Osteoblast (primary cell): ENCODE measurements at regions not wholly inside any gene's neighbourhood (a gene's known extent, or its start where the extent isn't known, plus 50 kb on each side); places are given as distances from the start of the nearest gene placed in this dataset.

ENCODE experiments used
- DNase-seq: peaks from one replicate; pipeline ENCODE4 v3.0.0; 2011; ENCODE audit warnings: low spot score, mixed read lengths; ENCODE audit not compliant: insufficient read length; ENCODE audit errors: missing footprints
- H2AFZ ChIP-seq: 2 replicates; pipeline ENCODE4 v1.6.0; 2011; ENCODE audit warnings: mild to moderate bottlenecking, low read length
- H3K27ac ChIP-seq: 2 replicates; pipeline ENCODE4 v1.5.1; 2011; ENCODE audit warnings: mild to moderate bottlenecking, low read depth, low read length, moderate library complexity
- H3K27me3 ChIP-seq: 2 replicates; pipeline ENCODE4 v1.6.0; 2012; ENCODE audit warnings: mild to moderate bottlenecking, control low read depth, inconsistent platforms, low read length, moderate library complexity; ENCODE audit not compliant: insufficient read depth
- H3K36me3 ChIP-seq: 2 replicates; pipeline ENCODE4 v1.5.1; 2011; ENCODE audit warnings: mild to moderate bottlenecking, low read length, control low read depth, moderate library complexity; ENCODE audit not compliant: insufficient read depth
- H3K4me1 ChIP-seq: 2 replicates; pipeline ENCODE4 v1.5.1; 2011; ENCODE audit warnings: mild to moderate bottlenecking, low read length, control low read depth, moderate library complexity; ENCODE audit not compliant: insufficient read depth
- H3K4me2 ChIP-seq: 2 replicates; pipeline ENCODE4 v1.6.0; 2011; ENCODE audit warnings: mild to moderate bottlenecking, low read length; ENCODE audit not compliant: insufficient read depth
- H3K4me3 ChIP-seq: fragments of 200-600 bp; sonication (generic); 3 replicates; pipeline ENCODE4 v1.5.1; 2012; ENCODE audit warnings: mild to moderate bottlenecking, low read length, inconsistent platforms; ENCODE audit not compliant: insufficient read depth
- H3K79me2 ChIP-seq: 2 replicates; pipeline ENCODE4 v1.6.0; 2012; ENCODE audit warnings: mild to moderate bottlenecking, low read length, control low read depth, inconsistent platforms; ENCODE audit not compliant: insufficient read depth
- H3K9me3 ChIP-seq: 2 replicates; pipeline ENCODE4 v1.5.1; 2011; ENCODE audit warnings: low read depth, low read length, control low read depth
- H4K20me1 ChIP-seq: 2 replicates; pipeline ENCODE4 v1.6.0; 2012; ENCODE audit warnings: mild to moderate bottlenecking, low read length, control low read depth; ENCODE audit not compliant: insufficient read depth
- CTCF ChIP-seq: IDR thresholded peaks from 2 replicates; pipeline ENCODE4 v1.5.1; 2011; ENCODE audit warnings: mild to moderate bottlenecking, low read depth, low read length, moderate library complexity; ENCODE audit errors: extremely low read depth

GRCh38 chr16:26374279-26374925 lies 682.6 kb downstream of the HS3ST4 start:
- Histone ChIP-seq H3K4me1 (no peaks in the 10 kb centered on the region), H3K36me3 (no peaks in the 10 kb centered on the region), H2AFZ (no peak overlapping the region), H3K27me3 (no peaks in the 10 kb centered on the region), H3K27ac (no peak overlapping the region), H4K20me1 (no peaks in the 10 kb centered on the region), H3K79me2 (no peaks in the 10 kb centered on the region), H3K9me3 (peaks cover 4% of the 10 kb centered on the region), H3K4me3 (no peak overlapping the region), H3K4me2 (no peak overlapping the region)
- DNase-seq = peak; percentile 59
- TF ChIP-seq CTCF = no peak

DNA sequence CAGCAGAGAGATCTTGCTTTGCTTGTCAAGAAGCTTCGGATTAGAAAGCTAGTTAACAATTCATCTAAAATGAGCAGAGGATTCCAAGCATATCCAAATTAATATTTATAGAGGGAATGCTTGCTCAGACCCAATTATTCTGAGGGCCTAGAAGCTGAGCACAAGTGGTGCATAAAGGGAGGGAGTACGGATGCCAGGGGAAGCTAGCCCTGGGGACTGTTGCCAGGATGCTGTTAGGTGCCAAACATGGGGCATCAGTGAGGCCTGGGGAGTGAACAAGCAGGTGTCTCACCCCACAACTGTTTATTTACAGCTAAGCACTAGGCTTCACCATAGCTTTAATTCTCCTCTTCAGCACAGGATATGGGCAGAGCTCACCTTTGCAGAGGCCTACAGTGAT lies 684.1 kb upstream of the C16orf82 start:
- Histone ChIP-seq H3K36me3 (no peaks in the 10 kb centered on the region), H2AFZ (no peak overlapping the region), H3K9me3 (no peaks in the 10 kb centered on the region), H4K20me1 (no peaks in the 10 kb centered on the region), H3K27me3 (no peaks in the 10 kb centered on the region), H3K4me1 (no peaks in the 10 kb centered on the region), H3K4me2 (no peak overlapping the region), H3K79me2 (no peaks in the 10 kb centered on the region), H3K4me3 (no peak overlapping the region), H3K27ac (no peak overlapping the region)
- TF ChIP-seq CTCF = no peak
- no peak for DNase-seq

DNA sequence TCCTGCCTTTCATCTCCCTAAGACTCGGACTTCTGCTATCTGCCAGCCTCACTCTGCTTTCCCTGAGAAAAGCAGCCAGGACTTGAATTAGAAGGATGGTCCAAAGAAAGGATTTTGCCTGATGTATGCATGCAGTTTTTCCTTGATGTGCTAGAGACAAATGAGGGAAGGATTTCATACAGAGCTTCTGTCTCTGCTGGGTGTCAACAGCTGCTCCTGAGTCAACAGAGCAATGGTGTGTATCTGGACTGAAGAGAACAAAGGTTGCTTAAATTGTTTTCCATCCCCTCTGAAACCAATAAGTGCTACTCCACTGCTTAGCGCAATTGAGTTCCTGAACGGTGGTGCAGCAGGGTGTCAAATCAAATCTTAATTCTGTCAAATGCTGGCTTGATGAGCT lies 680.6 kb upstream of the C16orf82 start:
- Histone ChIP-seq H4K20me1 (no peaks in the 10 kb centered on the region), H2AFZ (no peak overlapping the region), H3K4me2 (no peak overlapping the region), H3K4me1 (no peaks in the 10 kb centered on the region), H3K27me3 (no peaks in the 10 kb centered on the region), H3K79me2 (no peaks in the 10 kb centered on the region), H3K36me3 (no peaks in the 10 kb centered on the region), H3K9me3 (no peaks in the 10 kb centered on the region), H3K27ac (no peak overlapping the region), H3K4me3 (no peak overlapping the region)
- TF ChIP-seq CTCF = no peak
- no peak for DNase-seq

DNA sequence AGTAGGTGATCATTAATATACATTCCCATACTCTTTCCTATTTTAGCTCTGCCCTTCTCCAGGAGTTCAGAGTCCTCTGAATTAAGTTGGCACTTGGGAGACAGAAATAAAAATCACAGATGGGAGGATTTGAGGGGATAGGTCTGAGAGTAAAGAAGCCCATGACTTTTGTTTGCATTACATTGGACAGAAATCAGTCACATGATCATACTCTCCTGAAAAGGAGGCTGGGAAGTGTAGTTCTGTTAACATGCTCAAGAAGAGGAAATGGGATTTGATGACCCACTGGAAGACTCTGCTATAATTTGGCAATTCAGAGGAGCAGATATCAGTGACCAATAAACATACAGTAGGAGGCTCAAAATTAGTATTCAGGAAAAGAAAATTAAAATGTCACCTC lies 674.9 kb upstream of the C16orf82 start:
- Histone ChIP-seq H2AFZ (no peak overlapping the region), H3K36me3 (no peaks in the 10 kb centered on the region), H3K4me2 (no peak overlapping the region), H3K27me3 (no peaks in the 10 kb centered on the region), H3K27ac (no peak overlapping the region), H3K79me2 (no peaks in the 10 kb centered on the region), H3K4me3 (no peak overlapping the region), H4K20me1 (no peaks in the 10 kb centered on the region), H3K9me3 (peaks cover 2% of the 10 kb centered on the region), H3K4me1 (no peaks in the 10 kb centered on the region)
- DNase-seq = no peak
- TF ChIP-seq CTCF = no peak
